Neural cell (in vitro differentiated cells): ENCODE measurements at regions not wholly inside any gene's neighbourhood (a gene's known extent, or its start where the extent isn't known, plus 50 kb on each side); places are given as distances from the start of the nearest gene placed in this dataset.
"Not testable (repeated sequence)": the region's sequence is repeated elsewhere in the genome, so short reads cannot be mapped to it uniquely, and the experiment has no call there.

ENCODE experiments used
- H2AFZ ChIP-seq: fragments of 200-600, 300-800 bp; sonication (generic), shearing (Covaris generic); 2 replicates; pipeline ENCODE4 v1.6.0; 2014; ENCODE audit warnings: low read depth, mild to moderate bottlenecking, antibody characterized with exemption, low read length, moderate library complexity
- H3F3A ChIP-seq: fragments of 200-600 bp; shearing (Covaris generic); 2 replicates; pipeline ENCODE4 v1.6.1; 2016; ENCODE audit warnings: mild to moderate bottlenecking, moderate library complexity, mixed read lengths, antibody characterized with exemption, low read length; ENCODE audit not compliant: insufficient read depth, poor library complexity, severe bottlenecking
- H3K27ac ChIP-seq: fragments of 200-600, 300-800 bp; sonication (generic), shearing (Covaris generic); 2 replicates; pipeline ENCODE4 v1.5.1; 2014; ENCODE audit warnings: mild to moderate bottlenecking, low read length, moderate library complexity
- H3K27me3 ChIP-seq: fragments of 300-800, 200-600 bp; sonication (generic), shearing (Covaris generic); 2 replicates; pipeline ENCODE4 v1.6.0; 2014; ENCODE audit warnings: mild to moderate bottlenecking, low read depth, low read length, moderate library complexity; ENCODE audit not compliant: insufficient read depth
- H3K36me3 ChIP-seq: fragments of 300-800, 200-600 bp; sonication (generic), shearing (Covaris generic); 2 replicates; pipeline ENCODE4 v1.5.1; 2014; ENCODE audit warnings: mild to moderate bottlenecking, antibody characterized with exemption, low read length, moderate library complexity; ENCODE audit not compliant: insufficient read depth
- H3K4me2 ChIP-seq: fragments of 300-800, 200-600 bp; sonication (generic), shearing (Covaris generic); 2 replicates; pipeline ENCODE4 v1.6.0; 2014; ENCODE audit warnings: mild to moderate bottlenecking, low read length
- H3K4me3 ChIP-seq: fragments of 300-800, 200-600 bp; sonication (generic), shearing (Covaris generic); 2 replicates; pipeline ENCODE4 v1.5.1; 2014; ENCODE audit warnings: mild to moderate bottlenecking, low read length, moderate library complexity
- H3K79me2 ChIP-seq: fragments of 200-600 bp; shearing (Covaris generic); replicated peaks from 2 replicates; pipeline ENCODE4 v1.6.0; 2014; ENCODE audit warnings: mild to moderate bottlenecking, low read length, moderate library complexity; ENCODE audit not compliant: insufficient read depth
- H3K9ac ChIP-seq: fragments of 300-800, 200-600 bp; sonication (generic), shearing (Covaris generic); 2 replicates; pipeline ENCODE4 v1.6.1; 2016; ENCODE audit warnings: mild to moderate bottlenecking, low read length, mixed read lengths
- H3K9me2 ChIP-seq: fragments of 200-600 bp; shearing (Covaris generic); 2 replicates; pipeline ENCODE4 v1.6.1; 2016; ENCODE audit warnings: mild to moderate bottlenecking, low read length, mixed read lengths; ENCODE audit not compliant: insufficient read depth
- H3K9me3 ChIP-seq: fragments of 200-600, 300-800 bp; sonication (generic), shearing (Covaris generic); 2 replicates; pipeline ENCODE4 v1.6.1; 2016; ENCODE audit warnings: mild to moderate bottlenecking, mixed run types, low read length, moderate library complexity, mixed read lengths
- H4K20me1 ChIP-seq: fragments of 200-600 bp; shearing (Covaris generic); 2 replicates; pipeline ENCODE4 v1.6.1; 2016; ENCODE audit warnings: mild to moderate bottlenecking, mixed run types; ENCODE audit not compliant: insufficient read depth
- EP300 ChIP-seq: fragments of 450-650 bp; conservative IDR thresholded peaks from 2 replicates; pipeline ENCODE4 v1.6.1; 2014; ENCODE audit warnings: antibody characterized with exemption, mild to moderate bottlenecking, moderate library complexity; ENCODE audit not compliant: poor library complexity, severe bottlenecking
- EZH2 ChIP-seq: fragments of 200-600, 300-800 bp; shearing (Covaris generic), sonication (generic); IDR thresholded peaks from 2 replicates; pipeline ENCODE4 v1.6.1; 2014; ENCODE audit warnings: antibody characterized with exemption, low read length, borderline replicate concordance, mild to moderate bottlenecking; ENCODE audit not compliant: insufficient read depth, poor library complexity, severe bottlenecking
- MXI1 ChIP-seq: fragments of 450-650 bp; conservative IDR thresholded peaks from 2 replicates; pipeline ENCODE4 v1.6.1; 2014; ENCODE audit warnings: antibody characterized with exemption, mild to moderate bottlenecking; ENCODE audit not compliant: poor library complexity, severe bottlenecking
- POLR2AphosphoS5 ChIP-seq: IDR thresholded peaks from 2 replicates; pipeline ENCODE4 v1.6.1; 2012
- RAD21 ChIP-seq: fragments of 450-650 bp; conservative IDR thresholded peaks from 2 replicates; pipeline ENCODE4 v1.6.1; 2014; ENCODE audit warnings: antibody characterized with exemption, mild to moderate bottlenecking, moderate library complexity
- SMC3 ChIP-seq: fragments of 450-650 bp; conservative IDR thresholded peaks from 2 replicates; pipeline ENCODE4 v1.6.1; 2014; ENCODE audit warnings: antibody characterized with exemption, mild to moderate bottlenecking, moderate library complexity; ENCODE audit not compliant: poor library complexity
- TAF1 ChIP-seq: IDR thresholded peaks from 2 replicates; pipeline ENCODE4 v1.6.1; 2012; ENCODE audit warnings: low read depth
- TF ChIP-seq, protein P1 (sequence below): fragments of 450-650 bp; IDR thresholded peaks from 2 replicates; pipeline ENCODE4 v1.5.1; 2014; ENCODE audit warnings: antibody characterized with exemption, mild to moderate bottlenecking, moderate library complexity; ENCODE audit not compliant: poor library complexity, severe bottlenecking

DNA sequence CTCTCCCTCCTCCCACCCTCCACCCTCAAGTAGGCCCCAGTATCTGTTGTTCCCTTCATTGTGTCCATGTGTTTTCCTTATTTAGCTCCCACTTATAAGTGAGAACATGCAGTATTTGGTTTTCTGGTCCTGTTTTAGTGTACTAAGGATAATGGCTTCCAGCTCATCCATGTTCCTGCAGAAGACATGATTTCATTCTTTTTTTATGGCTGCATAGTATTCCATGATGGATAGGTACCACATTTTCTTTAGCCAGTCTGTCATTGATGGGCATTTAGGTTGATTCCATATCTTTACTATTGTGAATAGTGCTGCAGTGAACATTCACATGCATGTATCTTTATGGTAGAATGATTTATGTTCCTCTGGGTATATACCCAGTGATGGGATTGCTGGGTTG, 114.3 kb upstream of the NR3C1 start:
- H2AFZ ChIP-seq, H3K27me3 ChIP-seq, H3K79me2 ChIP-seq, H3K9me2 ChIP-seq, H4K20me1 ChIP-seq, H3K9ac ChIP-seq, H3K36me3 ChIP-seq, H3K4me3 ChIP-seq, H3K27ac ChIP-seq, H3K4me2 ChIP-seq, H3F3A ChIP-seq, H3K9me3 ChIP-seq: not testable (repeated sequence)

DNA sequence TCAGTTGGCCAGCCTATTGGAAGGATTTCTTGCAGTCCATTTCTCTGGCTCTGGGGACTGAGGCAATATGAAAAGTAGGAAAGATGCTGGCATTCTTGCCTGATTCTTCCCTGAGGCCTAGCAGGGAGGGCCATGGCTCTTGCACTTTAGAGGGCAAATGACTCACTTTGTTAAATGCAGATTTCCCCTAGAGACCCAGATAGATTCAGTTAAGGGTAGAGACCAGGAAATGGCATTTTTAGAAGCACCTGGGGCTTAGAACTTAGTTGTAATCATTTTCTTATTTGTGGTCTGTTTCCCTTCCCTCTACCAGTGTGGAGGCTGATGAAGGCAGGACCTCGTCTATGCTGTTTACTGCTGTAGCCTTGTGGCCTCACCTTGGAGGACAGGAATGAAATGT, 112.8 kb upstream of the NR3C1 start:
- Histone ChIP-seq H3K9me3 (no peaks in the 10 kb centered on the region), H3K9me2 (no peaks in the 10 kb centered on the region), H3K4me2 (no peak overlapping the region), H3K36me3 (no peaks in the 10 kb centered on the region), H3K27me3 (no peaks in the 10 kb centered on the region), H3K4me3 (no peak overlapping the region), H2AFZ (no peak overlapping the region), H3K9ac (no peak overlapping the region), H3K79me2 (no peaks in the 10 kb centered on the region), H3F3A (no peaks in the 10 kb centered on the region), H4K20me1 (no peaks in the 10 kb centered on the region), H3K27ac (no peak overlapping the region)
- TF ChIP-seq TAF1: no peak
- TF ChIP-seq EP300: no peak
- no peak for TF ChIP-seq MXI1
- no peak for TF ChIP-seq EZH2

DNA sequence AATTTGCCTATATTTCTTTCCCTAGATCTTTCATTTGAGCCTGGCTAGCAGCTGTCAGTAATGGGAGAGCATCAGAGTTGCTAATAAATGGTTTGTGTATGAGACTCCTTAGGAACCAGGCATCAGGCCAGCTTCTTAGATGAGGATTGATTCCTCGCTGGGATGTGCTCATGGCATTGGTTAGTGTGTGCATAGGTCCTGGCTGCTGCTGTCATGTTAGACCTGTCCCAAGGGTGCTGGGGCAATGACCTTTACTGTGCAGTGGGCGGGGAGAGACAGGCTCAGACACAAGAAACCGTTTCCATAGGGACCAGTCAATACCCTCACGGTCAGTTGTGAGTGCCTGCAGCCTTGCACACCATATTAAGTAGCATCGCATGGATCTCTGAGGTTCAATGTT, 112.3 kb upstream of the NR3C1 start:
- Histone ChIP-seq H3F3A (no peaks in the 10 kb centered on the region), H3K9me2 (no peaks in the 10 kb centered on the region), H3K27me3 (no peaks in the 10 kb centered on the region), H3K36me3 (no peaks in the 10 kb centered on the region), H3K27ac (no peak overlapping the region), H3K79me2 (no peaks in the 10 kb centered on the region), H3K9me3 (no peaks in the 10 kb centered on the region), H3K9ac (no peak overlapping the region), H2AFZ (no peak overlapping the region), H3K4me3 (no peak overlapping the region), H3K4me2 (no peak overlapping the region), H4K20me1 (no peaks in the 10 kb centered on the region)
- TF ChIP-seq EP300 (no peak), SMC3 (no peak), RAD21 (no peak), POLR2AphosphoS5 (no peak), MXI1 (no peak), EZH2 (no peak)
- TF ChIP-seq, protein P1, sequence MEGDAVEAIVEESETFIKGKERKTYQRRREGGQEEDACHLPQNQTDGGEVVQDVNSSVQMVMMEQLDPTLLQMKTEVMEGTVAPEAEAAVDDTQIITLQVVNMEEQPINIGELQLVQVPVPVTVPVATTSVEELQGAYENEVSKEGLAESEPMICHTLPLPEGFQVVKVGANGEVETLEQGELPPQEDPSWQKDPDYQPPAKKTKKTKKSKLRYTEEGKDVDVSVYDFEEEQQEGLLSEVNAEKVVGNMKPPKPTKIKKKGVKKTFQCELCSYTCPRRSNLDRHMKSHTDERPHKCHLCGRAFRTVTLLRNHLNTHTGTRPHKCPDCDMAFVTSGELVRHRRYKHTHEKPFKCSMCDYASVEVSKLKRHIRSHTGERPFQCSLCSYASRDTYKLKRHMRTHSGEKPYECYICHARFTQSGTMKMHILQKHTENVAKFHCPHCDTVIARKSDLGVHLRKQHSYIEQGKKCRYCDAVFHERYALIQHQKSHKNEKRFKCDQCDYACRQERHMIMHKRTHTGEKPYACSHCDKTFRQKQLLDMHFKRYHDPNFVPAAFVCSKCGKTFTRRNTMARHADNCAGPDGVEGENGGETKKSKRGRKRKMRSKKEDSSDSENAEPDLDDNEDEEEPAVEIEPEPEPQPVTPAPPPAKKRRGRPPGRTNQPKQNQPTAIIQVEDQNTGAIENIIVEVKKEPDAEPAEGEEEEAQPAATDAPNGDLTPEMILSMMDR: no peak
